AG04449 (cell line): ENCODE measurements at regions not wholly inside any gene's neighbourhood (a gene's known extent, or its start where the extent isn't known, plus 50 kb on each side); places are given as distances from the start of the nearest gene placed in this dataset.

Experiments
- CTCF ChIA-PET: fragments of 350-600 bp; formaldehyde crosslinking; extraction: SDS; loops from one replicate; lab custom pipeline; 2021; ENCODE audit warnings: antibody characterized with exemption; lab: Yijun Ruan, JAX
- POLR2A ChIA-PET: fragments of 400-600, 350-600 bp; formaldehyde crosslinking; extraction: SDS; loops from one replicate; lab custom pipeline; 2020; ENCODE audit warnings: antibody characterized with exemption, inconsistent platforms; lab: Yijun Ruan, JAX
- DNase-seq: peaks from one replicate; pipeline ENCODE4 v3.0.0-alpha.2; 2010; ENCODE audit warnings: low read depth, low spot score
- H3K4me3 ChIP-seq: 2 replicates; pipeline ENCODE4 v1.5.1; 2011; ENCODE audit warnings: low read depth, mild to moderate bottlenecking, control low read depth, low read length
- TF ChIP-seq, protein P1 (sequence below): IDR thresholded peaks from one replicate; pipeline ENCODE4 v1.5.1; 2011; ENCODE audit warnings: mild to moderate bottlenecking, moderate library complexity, low read length, control low read depth, inconsistent platforms; ENCODE audit not compliant: insufficient read depth; ENCODE audit errors: missing control alignments

DNA sequence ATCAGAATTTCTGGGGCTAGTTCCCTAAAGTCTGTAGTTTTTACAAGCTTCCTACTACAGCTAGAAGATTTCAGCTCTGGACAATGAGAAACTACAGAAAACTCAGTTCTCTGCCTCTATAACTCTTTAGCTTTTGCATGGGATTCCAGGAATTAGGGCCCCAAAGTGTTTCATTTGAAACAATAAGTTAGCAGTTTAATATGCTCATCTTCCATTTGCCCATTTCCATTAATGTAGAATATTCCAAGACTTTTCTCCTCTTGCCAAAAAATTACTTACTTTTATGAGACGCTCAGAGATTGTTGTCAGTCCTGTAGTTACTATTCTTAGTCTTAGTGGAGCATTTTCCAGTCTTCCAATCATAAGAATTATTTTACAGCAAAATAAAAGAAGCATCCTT lies 719.9 kb downstream of the ADGRL2 start:
- POLR2A ChIA-PET = no interaction called here
- DNase-seq = no peak
- TF ChIP-seq, protein P1, sequence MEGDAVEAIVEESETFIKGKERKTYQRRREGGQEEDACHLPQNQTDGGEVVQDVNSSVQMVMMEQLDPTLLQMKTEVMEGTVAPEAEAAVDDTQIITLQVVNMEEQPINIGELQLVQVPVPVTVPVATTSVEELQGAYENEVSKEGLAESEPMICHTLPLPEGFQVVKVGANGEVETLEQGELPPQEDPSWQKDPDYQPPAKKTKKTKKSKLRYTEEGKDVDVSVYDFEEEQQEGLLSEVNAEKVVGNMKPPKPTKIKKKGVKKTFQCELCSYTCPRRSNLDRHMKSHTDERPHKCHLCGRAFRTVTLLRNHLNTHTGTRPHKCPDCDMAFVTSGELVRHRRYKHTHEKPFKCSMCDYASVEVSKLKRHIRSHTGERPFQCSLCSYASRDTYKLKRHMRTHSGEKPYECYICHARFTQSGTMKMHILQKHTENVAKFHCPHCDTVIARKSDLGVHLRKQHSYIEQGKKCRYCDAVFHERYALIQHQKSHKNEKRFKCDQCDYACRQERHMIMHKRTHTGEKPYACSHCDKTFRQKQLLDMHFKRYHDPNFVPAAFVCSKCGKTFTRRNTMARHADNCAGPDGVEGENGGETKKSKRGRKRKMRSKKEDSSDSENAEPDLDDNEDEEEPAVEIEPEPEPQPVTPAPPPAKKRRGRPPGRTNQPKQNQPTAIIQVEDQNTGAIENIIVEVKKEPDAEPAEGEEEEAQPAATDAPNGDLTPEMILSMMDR = no peak
- CTCF ChIA-PET = no interaction called here
- no peak overlapping the region for H3K4me3 ChIP-seq

DNA sequence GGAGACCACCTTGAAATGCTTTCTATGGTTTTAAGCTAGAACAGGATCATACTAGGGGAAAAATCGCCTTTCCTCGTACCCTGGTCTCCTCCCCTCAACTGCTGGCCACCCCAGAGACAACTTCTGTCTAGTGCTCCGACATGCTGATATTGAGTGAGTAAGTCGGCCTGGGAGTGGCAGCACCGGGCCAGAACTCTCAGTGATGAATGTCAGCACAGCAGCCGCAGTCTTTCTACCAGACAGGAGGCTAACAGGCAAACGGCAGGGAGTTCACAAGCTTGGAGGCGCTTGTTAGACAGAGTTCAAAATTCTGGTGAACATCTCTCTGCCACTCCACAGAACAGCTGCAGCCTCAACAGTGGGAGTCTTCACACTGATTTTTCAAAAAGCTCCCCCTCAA lies 716.9 kb downstream of the ADGRL2 start:
- CTCF ChIA-PET = no interaction called here
- no peak for DNase-seq
- POLR2A ChIA-PET = no interaction called here
- no peak overlapping the region for H3K4me3 ChIP-seq
- TF ChIP-seq, protein P1 = no peak

DNA sequence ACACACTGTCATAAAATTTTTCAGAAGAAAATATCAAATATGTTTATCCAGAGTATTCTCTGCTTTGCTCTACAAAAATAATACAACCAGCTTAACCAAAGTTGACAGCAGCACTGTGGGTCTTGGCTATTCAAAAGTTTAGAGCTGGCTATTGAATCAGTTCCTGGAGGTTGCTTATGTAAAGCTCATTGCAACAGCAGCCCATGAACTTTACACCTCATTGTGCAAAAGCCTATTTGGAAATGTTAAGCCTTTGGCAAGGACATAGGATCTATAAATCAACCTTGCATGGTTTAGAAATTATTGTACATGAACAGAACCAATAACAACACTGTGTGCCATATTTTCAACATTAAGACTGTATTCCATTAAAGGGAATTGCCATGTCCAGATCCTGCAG lies 714.9 kb downstream of the ADGRL2 start:
- H3K4me3 ChIP-seq = no peak overlapping the region
- ChIA-PET POLR2A (no interaction called here), CTCF (no interaction called here)
- DNase-seq = no peak
- TF ChIP-seq, protein P1 = no peak

DNA sequence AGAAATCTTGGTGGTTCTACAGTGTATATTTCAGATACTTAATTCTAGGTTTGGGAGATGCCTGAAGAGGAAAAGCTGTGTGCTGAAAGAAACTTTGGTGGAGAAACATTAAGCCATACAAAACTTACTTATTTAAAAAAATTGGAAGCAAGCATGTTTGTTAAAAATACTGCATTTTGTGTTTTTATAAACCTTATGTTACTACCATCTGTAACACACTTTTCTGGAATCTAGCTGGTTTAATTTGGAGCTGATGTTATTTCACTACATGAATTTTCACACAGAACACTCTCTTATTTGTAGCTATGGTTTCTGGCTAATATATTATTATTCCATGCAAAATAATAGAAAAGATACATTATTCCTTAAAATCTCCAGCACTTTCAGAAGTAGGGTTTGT lies 710.7 kb downstream of the ADGRL2 start:
- DNase-seq = no peak
- no peak overlapping the region for H3K4me3 ChIP-seq
- CTCF ChIA-PET = no interaction called here
- TF ChIP-seq, protein P1 = no peak
- POLR2A ChIA-PET = no interaction called here

DNA sequence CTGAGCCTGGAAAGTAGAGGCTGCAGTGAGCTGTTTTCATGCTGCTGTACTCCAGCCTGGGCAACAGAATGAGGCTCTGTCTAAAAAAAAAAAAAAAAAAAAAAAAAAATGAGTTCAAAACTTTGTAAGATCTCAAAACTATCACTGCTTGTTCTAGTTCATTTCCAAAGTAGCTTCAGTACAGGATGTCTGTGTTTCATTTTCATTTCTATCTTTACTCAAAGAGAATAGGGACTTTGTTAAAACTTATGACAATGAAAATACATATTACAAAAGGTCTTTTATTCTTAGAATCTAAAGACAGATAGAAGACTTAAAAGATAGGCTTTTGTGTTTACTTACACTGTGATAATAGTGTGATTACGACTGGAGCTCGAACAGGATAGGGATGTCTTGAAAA lies 709.7 kb downstream of the ADGRL2 start:
- H3K4me3 ChIP-seq = no peak overlapping the region
- TF ChIP-seq, protein P1 = no peak
- CTCF ChIA-PET = no interaction called here
- DNase-seq = no peak
- POLR2A ChIA-PET = no interaction called here

- TF ChIP-seq, protein P1 = no peak
- ChIA-PET CTCF (no interaction called here), POLR2A (no interaction called here)
- no peak for DNase-seq
- H3K4me3 ChIP-seq = no peak overlapping the region
Observed at GRCh38 chr1:82507011-82507410, 706.3 kb downstream of the ADGRL2 start.
